ENCODE measurements at regions not wholly inside any gene's neighbourhood (a gene's known extent, or its start where the extent isn't known, plus 50 kb on each side); places are given as distances from the start of the nearest gene placed in this dataset.

DNA sequence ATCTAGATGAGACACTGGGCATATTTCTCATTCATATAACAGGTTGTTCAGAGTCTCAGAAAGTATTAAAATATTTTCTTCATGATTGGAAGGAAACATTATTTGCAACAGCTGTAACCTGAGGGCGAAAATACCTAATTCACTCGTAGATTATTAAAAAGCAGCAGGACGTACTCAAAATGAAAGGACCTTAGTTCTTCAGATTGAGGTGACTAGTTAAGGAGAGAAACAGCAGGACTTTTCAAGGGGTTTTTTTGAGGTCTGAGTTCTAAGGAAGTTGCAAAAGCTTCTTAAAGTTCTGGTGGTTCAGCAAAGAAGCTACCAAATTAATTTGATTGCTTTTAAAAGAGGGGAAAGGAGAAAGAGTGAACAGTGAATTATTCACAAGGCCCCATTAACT is 174.9 kb downstream of the TMEM161B start:
- Histone ChIP-seq H3K4me1 (no peaks in the 10 kb centered on the region), H3K9me3 (no peaks in the 10 kb centered on the region), H3K4me3 (no peak overlapping the region), H3K27me3 (peaks cover 0 to 3% (median 0%) of the 10 kb centered on the region in 4 donors), H3K27ac (no peak overlapping the region), H3K36me3 (no peaks in the 10 kb centered on the region)
- TF ChIP-seq, protein P1, sequence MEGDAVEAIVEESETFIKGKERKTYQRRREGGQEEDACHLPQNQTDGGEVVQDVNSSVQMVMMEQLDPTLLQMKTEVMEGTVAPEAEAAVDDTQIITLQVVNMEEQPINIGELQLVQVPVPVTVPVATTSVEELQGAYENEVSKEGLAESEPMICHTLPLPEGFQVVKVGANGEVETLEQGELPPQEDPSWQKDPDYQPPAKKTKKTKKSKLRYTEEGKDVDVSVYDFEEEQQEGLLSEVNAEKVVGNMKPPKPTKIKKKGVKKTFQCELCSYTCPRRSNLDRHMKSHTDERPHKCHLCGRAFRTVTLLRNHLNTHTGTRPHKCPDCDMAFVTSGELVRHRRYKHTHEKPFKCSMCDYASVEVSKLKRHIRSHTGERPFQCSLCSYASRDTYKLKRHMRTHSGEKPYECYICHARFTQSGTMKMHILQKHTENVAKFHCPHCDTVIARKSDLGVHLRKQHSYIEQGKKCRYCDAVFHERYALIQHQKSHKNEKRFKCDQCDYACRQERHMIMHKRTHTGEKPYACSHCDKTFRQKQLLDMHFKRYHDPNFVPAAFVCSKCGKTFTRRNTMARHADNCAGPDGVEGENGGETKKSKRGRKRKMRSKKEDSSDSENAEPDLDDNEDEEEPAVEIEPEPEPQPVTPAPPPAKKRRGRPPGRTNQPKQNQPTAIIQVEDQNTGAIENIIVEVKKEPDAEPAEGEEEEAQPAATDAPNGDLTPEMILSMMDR (IDR thresholded peaks at IDR 0.05), result no peak
- intact Hi-C loops (cut with DNase I), result no loop called here
- DNase-seq, result no peak
- no peak for ATAC-seq
- no peak for FAIRE-seq
- 35 to 61% methylated on average over 3 of the region's 3 CpGs for WGBS, 2 donors

DNA sequence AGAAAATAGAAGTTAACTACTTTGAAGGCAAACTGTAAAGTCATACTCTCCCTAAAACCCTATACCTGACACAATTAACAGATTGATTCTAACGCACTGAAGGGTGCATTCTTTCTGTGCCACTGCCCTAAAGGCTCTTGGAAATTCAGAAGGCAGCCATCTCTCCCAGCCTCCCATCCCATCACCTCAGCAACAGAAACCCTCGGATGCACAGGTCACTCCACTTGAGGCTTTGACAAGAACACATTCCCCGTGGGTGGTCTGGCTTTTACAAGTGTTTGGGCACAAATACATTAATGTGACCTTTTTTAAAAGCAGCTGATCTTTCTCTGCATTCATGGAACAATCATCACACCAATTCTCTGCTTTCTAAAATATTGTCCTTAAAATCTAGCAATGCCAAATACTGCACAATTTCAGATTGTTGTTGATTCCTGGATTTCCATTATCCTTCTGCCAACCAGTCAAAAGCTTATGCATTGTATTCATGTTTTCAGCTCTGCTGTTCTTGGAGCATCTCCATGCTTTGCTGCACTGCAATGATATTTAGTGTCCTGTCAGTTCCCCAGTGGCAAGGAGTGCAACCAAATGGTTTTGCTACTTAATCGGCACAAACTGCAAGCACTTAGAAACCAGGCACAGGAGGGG is 175.6 kb downstream of the TMEM161B start:
- Histone ChIP-seq H3K4me1 (no peaks in the 10 kb centered on the region), H3K27me3 (peaks cover 0 to 3% (median 0%) of the 10 kb centered on the region in 4 donors), H3K36me3 (no peaks in the 10 kb centered on the region), H3K27ac (no peak overlapping the region), H3K9me3 (no peaks in the 10 kb centered on the region), H3K4me3 (no peak overlapping the region)
- 28 to 43% methylated on average over 4 of the region's 4 CpGs for WGBS, 2 donors
- DNase-seq, result no peak
- intact Hi-C loops (cut with DNase I), result no loop called here
- TF ChIP-seq, protein P1 (IDR thresholded peaks at IDR 0.05), result no peak
- no peak for FAIRE-seq
- no peak for ATAC-seq

DNA sequence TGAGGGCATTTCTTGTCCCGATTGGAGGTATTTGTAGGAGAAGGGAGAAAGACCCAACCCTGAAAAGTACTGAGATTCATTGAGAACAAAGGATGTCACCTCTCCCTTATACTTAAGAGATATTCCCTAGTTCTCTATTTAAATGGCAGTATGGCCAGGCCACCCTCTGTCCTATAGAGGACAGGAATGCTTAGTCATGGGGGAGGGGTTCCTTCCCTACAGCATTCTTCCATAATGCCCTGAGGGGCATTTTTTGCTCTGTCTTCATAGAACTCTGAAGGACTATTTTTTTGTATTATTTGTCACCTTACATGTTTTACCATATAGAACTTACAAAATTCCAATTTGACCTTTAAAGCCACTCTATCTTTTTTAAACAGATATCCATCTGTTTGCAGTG is 176.3 kb downstream of the TMEM161B start:
- Histone ChIP-seq H3K27me3 (peaks cover 0 to 3% (median 0%) of the 10 kb centered on the region in 4 donors), H3K4me3 (no peak overlapping the region), H3K4me1 (no peaks in the 10 kb centered on the region), H3K9me3 (no peaks in the 10 kb centered on the region), H3K27ac (no peak overlapping the region), H3K36me3 (no peaks in the 10 kb centered on the region)
- DNase-seq (no peak), ATAC-seq (no peak), FAIRE-seq (no peak)
- WGBS, 2 donors, result 34 to 36% methylated on average over 1 of the region's 1 CpG
- intact Hi-C loops (cut with DNase I), result no loop called here
- TF ChIP-seq, protein P1 (IDR thresholded peaks at IDR 0.05), result no peak

DNA sequence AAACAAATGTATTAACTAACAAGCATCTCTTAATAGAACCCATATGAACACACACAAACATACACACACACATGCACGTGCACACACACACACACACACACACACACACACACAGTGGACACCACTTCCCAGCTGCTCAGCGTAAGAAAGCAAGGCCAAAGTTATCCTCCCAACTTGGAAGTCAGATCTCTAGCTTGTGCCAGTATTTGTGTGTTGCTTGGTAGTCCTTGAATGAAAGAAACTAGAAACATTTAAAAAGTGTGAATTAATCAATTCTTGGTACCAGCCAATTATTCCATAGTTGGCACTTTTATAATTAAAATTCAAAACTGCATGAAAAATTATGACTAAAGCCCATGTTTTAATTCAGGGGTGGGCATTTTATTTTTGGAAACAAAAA is 178.1 kb downstream of the TMEM161B start:
- intact Hi-C loops (cut with DNase I), result no loop called here
- 79 to 91% methylated on average over 2 of the region's 2 CpGs for WGBS, 2 donors
- TF ChIP-seq, protein P1 (IDR thresholded peaks at IDR 0.05), result no peak
- Histone ChIP-seq H3K36me3 (no peaks in the 10 kb centered on the region), H3K4me1 (no peaks in the 10 kb centered on the region), H3K9me3 (no peaks in the 10 kb centered on the region), H3K27me3 (peaks cover 0 to 3% (median 0%) of the 10 kb centered on the region in 4 donors), H3K27ac (no peak overlapping the region), H3K4me3 (no peak overlapping the region)
- no peak for ATAC-seq
- no peak for DNase-seq
- FAIRE-seq, result no peak

DNA sequence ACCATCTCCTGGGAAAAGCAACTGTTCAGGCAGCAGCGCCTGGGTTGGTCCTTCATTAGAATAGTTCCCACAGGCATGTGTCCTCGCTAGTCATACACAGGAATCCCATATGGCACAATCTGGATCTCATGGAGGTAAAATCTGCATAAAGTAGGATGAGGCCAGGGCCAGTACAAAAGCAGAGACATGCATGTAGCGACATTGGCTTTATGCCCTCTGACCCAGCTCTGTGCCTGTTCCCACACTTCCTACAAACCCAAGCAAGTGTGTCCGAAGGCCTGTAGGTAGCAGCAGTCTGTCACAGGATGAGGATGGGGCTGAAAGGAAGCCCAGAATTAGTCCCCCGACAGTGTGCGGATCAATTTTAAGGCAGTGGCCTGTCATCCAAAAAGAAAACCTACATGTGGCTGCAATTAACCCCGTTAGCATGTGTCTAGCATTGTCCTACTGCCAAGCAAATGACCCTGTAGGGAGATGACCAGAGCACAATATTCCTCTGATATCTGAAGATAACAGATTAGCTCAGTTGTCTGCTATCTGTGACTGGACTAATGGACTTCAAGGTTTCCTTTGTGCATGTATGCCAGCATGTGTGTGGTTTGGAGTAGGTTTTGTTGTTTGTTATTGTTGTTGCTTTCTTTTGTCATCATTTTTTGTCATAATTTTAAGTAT is 178.8 kb downstream of the TMEM161B start:
- Histone ChIP-seq H3K27me3 (peaks cover 0 to 3% (median 0%) of the 10 kb centered on the region in 4 donors), H3K9me3 (no peaks in the 10 kb centered on the region), H3K4me3 (no peak overlapping the region), H3K36me3 (no peaks in the 10 kb centered on the region), H3K27ac (no peak overlapping the region), H3K4me1 (no peaks in the 10 kb centered on the region)
- WGBS, 2 donors, result 56 to 58% methylated on average over 7 of the region's 7 CpGs
- no peak for ATAC-seq
- no peak for FAIRE-seq
- DNase-seq, result no peak
- intact Hi-C loops (cut with DNase I), result no loop called here
- TF ChIP-seq, protein P1 (IDR thresholded peaks at IDR 0.05), result no peak

All from pancreas (tissue), 10 donors.